Kidney (tissue), 13 donors: ENCODE measurements at regions not wholly inside any gene's neighbourhood (a gene's known extent, or its start where the extent isn't known, plus 50 kb on each side); places are given as distances from the start of the nearest gene placed in this dataset.
A peak's percentile ranks its signal among the peaks of the same experiment; 100 is the strongest.

Source experiments
- DNase-seq, 5 donors: peaks; one replicate each; pipeline ENCODE4 v3.0.0-alpha.2; 2013 to 2020
- FAIRE-seq: peaks from 2 replicates; lab custom pipeline; 2012; peaks lifted over from hg19 to GRCh38; lab: Jason Lieb, UNC
- H3K27ac ChIP-seq, 2 donors: one replicate each; pipeline ENCODE4 v1.7.0; 2013; ENCODE audit warnings: low read depth in 2 of 2, low read length in 2 of 2, inconsistent platforms in 1 of 2
- H3K27me3 ChIP-seq: one replicate; pipeline ENCODE4 v1.7.1; 2013; ENCODE audit warnings: low read length, inconsistent platforms; ENCODE audit not compliant: control insufficient read depth, insufficient read depth
- H3K36me3 ChIP-seq, 3 donors: one replicate each; pipeline versions ENCODE4 v1.7.0 to v1.7.1; 2013; ENCODE audit warnings: low read length in 3 of 3, control low read depth in 1 of 3, inconsistent platforms in 1 of 3; ENCODE audit not compliant: insufficient read depth in 3 of 3, control insufficient read depth in 2 of 3
- H3K4me1 ChIP-seq, 3 donors: one replicate each; pipeline versions ENCODE4 v1.7.0 to v1.7.1; 2013; ENCODE audit warnings: low read length in 3 of 3, inconsistent platforms in 1 of 3, low read depth in 1 of 3; ENCODE audit not compliant: control insufficient read depth in 2 of 3, insufficient read depth in 2 of 3
- H3K4me3 ChIP-seq, 3 donors: one replicate each; pipeline versions ENCODE4 v1.7.0 to v1.8.1; 2013; ENCODE audit warnings: low read length in 3 of 3, control low read depth in 1 of 3, inconsistent platforms in 1 of 3
- H3K9ac ChIP-seq, 3 donors: one replicate each; pipeline versions ENCODE4 v1.7.0 to v1.7.1; 2013; ENCODE audit warnings: low read length in 3 of 3, control low read depth in 1 of 3, inconsistent platforms in 1 of 3
- H3K9me3 ChIP-seq, 3 donors: one replicate each; pipeline versions ENCODE4 v1.7.0 to v1.7.1; 2013; ENCODE audit warnings: low read length in 3 of 3, control low read depth in 1 of 3, inconsistent platforms in 1 of 3; ENCODE audit not compliant: control insufficient read depth in 2 of 3, insufficient read depth in 1 of 3
- intact Hi-C: fragments of 100-400 bp; cut with DNase I; formaldehyde crosslinking; loops from one replicate; pipeline ENCODE4 v1.11.1; 2022
- TF ChIP-seq, protein P1 (sequence below): IDR thresholded peaks from 3 replicates; pipeline ENCODE4 v1.5.1; 2012; ENCODE audit warnings: mild to moderate bottlenecking, moderate library complexity, borderline replicate concordance; ENCODE audit not compliant: insufficient read depth; ENCODE audit errors: extremely low read depth
- donor health status: control.
- donor health status: control.
- donor health status: control.
- donor health status: control.
- donor health status: control.
- donor health status: DM: yes; HTN: yes; CAD: no.
- donor health status: Normal renal cell carcinoma (clear cell type).

DNA sequence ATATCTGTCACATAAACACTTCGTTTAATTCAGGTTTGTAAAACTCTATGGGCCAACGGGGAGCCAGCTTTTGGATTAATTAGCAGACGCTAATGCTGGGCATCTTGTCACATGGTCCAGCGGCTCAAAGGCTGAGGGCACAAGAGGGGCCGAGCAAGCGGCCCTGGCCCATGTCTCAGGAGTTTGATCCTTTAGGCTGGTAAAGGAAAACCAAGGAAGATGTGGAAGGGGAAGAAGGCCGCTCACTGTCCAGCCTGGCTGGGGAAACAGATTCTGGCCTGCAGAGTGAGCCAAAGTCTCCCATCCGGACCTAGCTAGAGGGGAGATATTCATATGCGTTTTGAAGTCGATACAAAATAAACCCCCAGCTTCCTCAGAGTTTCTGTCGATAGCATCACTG, 248.6 kb upstream of the SIX2 start:
- no peak overlapping the region for H3K9ac ChIP-seq
- TF ChIP-seq, protein P1, sequence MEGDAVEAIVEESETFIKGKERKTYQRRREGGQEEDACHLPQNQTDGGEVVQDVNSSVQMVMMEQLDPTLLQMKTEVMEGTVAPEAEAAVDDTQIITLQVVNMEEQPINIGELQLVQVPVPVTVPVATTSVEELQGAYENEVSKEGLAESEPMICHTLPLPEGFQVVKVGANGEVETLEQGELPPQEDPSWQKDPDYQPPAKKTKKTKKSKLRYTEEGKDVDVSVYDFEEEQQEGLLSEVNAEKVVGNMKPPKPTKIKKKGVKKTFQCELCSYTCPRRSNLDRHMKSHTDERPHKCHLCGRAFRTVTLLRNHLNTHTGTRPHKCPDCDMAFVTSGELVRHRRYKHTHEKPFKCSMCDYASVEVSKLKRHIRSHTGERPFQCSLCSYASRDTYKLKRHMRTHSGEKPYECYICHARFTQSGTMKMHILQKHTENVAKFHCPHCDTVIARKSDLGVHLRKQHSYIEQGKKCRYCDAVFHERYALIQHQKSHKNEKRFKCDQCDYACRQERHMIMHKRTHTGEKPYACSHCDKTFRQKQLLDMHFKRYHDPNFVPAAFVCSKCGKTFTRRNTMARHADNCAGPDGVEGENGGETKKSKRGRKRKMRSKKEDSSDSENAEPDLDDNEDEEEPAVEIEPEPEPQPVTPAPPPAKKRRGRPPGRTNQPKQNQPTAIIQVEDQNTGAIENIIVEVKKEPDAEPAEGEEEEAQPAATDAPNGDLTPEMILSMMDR, result no peak
- no peak overlapping the region for H3K27ac ChIP-seq
- no peaks in the 10 kb centered on the region for H3K9me3 ChIP-seq
- intact Hi-C loops, result no loop called here
- no peak overlapping the region for H3K4me3 ChIP-seq
- H3K27me3 ChIP-seq, result no peaks in the 10 kb centered on the region
- no peaks in the 10 kb centered on the region for H3K36me3 ChIP-seq
- no peak for FAIRE-seq
- peaks cover 0 to 5% (median 0%) of the 10 kb centered on the region in 3 donors for H3K4me1 ChIP-seq
- peak in 1 of 5 donors; percentile 26 for DNase-seq

DNA sequence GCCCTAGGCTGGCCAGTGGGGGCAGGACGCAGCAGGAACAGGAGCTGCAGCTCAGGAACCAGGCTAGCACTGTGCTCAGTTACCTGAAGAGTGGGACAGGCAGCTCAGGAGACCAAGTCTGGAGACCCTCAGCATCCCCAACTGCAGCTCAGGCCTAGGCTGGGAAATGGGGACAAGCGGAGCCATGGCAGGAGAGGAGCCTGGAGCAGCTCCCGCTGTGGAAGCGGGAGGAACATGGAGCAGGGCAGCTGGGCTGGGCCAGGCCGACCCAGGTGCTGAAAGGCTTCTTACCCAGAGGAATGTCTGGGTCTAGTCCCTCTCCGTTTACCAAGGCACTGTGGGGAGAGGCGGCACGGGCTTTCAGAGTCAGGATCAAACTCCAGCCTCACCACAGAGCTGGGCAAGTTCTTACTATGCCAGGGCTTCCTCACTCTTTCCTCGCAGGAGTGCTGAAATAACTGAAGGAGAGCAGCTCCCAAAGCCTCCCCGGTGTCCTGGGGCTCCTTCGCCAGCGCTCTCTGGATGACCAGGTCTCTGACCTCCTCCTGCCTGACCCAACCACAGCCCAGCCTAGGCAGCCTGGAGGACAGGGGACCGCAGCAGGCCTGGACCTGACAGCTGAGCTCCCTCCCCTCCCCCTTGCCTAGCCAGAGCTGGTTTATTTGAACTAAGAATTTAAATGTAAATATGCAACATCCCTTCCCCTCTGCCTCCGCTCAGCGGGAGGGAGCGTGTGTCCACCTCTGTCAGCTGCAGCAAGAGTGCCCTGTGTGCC, 247.8 kb upstream of the SIX2 start:
- Histone ChIP-seq H3K4me1 (peaks cover 0 to 3% (median 0%) of the 10 kb centered on the region in 3 donors), H3K4me3 (no peak overlapping the region), H3K9ac (no peak overlapping the region), H3K27ac (no peak overlapping the region), H3K27me3 (no peaks in the 10 kb centered on the region), H3K36me3 (no peaks in the 10 kb centered on the region), H3K9me3 (no peaks in the 10 kb centered on the region)
- FAIRE-seq (no peak), DNase-seq (peak in 3 of 5 donors; percentile 36 to 67 (median 54))
- intact Hi-C loops, result no loop called here
- TF ChIP-seq, protein P1, result no peak

DNA sequence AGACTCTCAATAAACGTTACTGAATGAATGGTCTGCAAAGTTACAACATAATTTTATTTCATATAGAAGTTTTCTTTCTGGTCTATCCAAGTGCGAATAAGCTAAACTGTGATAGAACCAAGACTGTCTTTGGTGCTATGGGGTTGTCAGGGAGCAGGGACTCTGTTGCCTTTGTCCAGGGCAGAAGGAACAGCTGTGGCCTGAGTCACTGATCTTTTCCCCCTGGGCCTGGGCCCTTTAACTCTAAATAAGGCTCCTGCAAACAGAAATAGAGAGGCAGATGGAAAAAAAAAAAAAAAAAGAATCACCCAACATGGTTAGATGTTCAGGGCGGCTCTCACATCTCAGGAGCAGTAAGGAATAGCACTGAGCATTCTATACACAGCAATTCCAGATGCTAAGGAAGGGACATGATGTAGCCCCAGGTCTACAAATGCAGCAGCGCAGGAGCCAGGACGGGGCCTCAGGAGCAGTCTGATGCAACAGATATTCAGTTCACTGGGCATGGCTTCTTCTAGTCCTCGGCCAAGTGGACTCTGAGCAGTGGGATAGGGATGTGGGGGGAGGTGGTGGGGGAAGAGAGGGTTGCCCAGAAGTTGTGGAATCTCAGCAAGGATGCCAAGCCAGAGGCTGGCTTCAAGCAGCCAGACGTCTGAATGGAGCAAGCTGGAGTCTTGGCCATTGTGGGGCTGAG, 247.1 kb upstream of the SIX2 start:
- FAIRE-seq (no peak), DNase-seq (no peak)
- H3K36me3 ChIP-seq, result no peaks in the 10 kb centered on the region
- no peaks in the 10 kb centered on the region for H3K27me3 ChIP-seq
- no peak overlapping the region for H3K27ac ChIP-seq
- H3K9me3 ChIP-seq, result no peaks in the 10 kb centered on the region
- H3K9ac ChIP-seq, result no peak overlapping the region
- peaks cover 0 to 3% (median 0%) of the 10 kb centered on the region in 3 donors for H3K4me1 ChIP-seq
- intact Hi-C loops, result no loop called here
- H3K4me3 ChIP-seq, result no peak overlapping the region
- TF ChIP-seq, protein P1, result no peak
